Activated naive CD8-positive, alpha-beta T cell treated with anti-CD3 and anti-CD28 coated beads for 36 hours (primary cell): ENCODE measurements at regions not wholly inside any gene's neighbourhood (a gene's known extent, or its start where the extent isn't known, plus 50 kb on each side); places are given as distances from the start of the nearest gene placed in this dataset.

Experiments
- DNase-seq: peaks from one replicate; pipeline ENCODE4 v3.0.0; 2021
- H3K27ac Mint-ChIP-seq: one replicate; pipeline ENCODE4 v1.8.0; 2022; ENCODE audit warnings: mild to moderate bottlenecking, moderate library complexity, mixed read lengths
- H3K27me3 Mint-ChIP-seq: one replicate; pipeline ENCODE4 v1.8.0; 2022; ENCODE audit warnings: mild to moderate bottlenecking, mixed read lengths
- H3K36me3 Mint-ChIP-seq: one replicate; pipeline ENCODE4 v1.8.0; 2021; ENCODE audit warnings: mild to moderate bottlenecking, mixed read lengths
- H3K4me1 Mint-ChIP-seq: one replicate; pipeline ENCODE4 v1.8.0; 2021; ENCODE audit warnings: mixed read lengths
- H3K4me3 Mint-ChIP-seq: one replicate; pipeline ENCODE4 v1.8.0; 2022; ENCODE audit warnings: mild to moderate bottlenecking, moderate library complexity, mixed read lengths
- H3K9me3 Mint-ChIP-seq: one replicate; pipeline ENCODE4 v1.8.0; 2022; ENCODE audit warnings: mixed read lengths

- H3K4me1 Mint-ChIP-seq, result no peaks in the 10 kb centered on the region
- no peaks in the 10 kb centered on the region for H3K36me3 Mint-ChIP-seq
- no peak overlapping the region for H3K27ac Mint-ChIP-seq
- no peaks in the 10 kb centered on the region for H3K9me3 Mint-ChIP-seq
- no peak overlapping the region for H3K4me3 Mint-ChIP-seq
- no peak for DNase-seq
- H3K27me3 Mint-ChIP-seq, result no peaks in the 10 kb centered on the region
These were observed 291.6 kb upstream of the HDAC4 start for GRCh38 chr2:239692362-239692851.

- Mint-ChIP-seq H3K4me3 (no peak overlapping the region), H3K27me3 (no peaks in the 10 kb centered on the region), H3K9me3 (no peaks in the 10 kb centered on the region), H3K4me1 (no peaks in the 10 kb centered on the region), H3K36me3 (no peaks in the 10 kb centered on the region), H3K27ac (no peak overlapping the region)
- no peak for DNase-seq
These were observed 290.9 kb upstream of the HDAC4 start for GRCh38 chr2:239691720-239692119.

- no peak overlapping the region for H3K27ac Mint-ChIP-seq
- DNase-seq, result no peak
- no peaks in the 10 kb centered on the region for H3K9me3 Mint-ChIP-seq
- no peak overlapping the region for H3K4me3 Mint-ChIP-seq
- no peaks in the 10 kb centered on the region for H3K4me1 Mint-ChIP-seq
- H3K27me3 Mint-ChIP-seq, result no peaks in the 10 kb centered on the region
- no peaks in the 10 kb centered on the region for H3K36me3 Mint-ChIP-seq
These were observed 290.1 kb upstream of the HDAC4 start for GRCh38 chr2:239690651-239691631.

GRCh38 chr2:239689985-239690384 is 289.2 kb upstream of the HDAC4 start:
- H3K4me3 Mint-ChIP-seq, result no peak overlapping the region
- H3K27me3 Mint-ChIP-seq, result no peaks in the 10 kb centered on the region
- H3K9me3 Mint-ChIP-seq, result no peaks in the 10 kb centered on the region
- no peaks in the 10 kb centered on the region for H3K4me1 Mint-ChIP-seq
- no peak overlapping the region for H3K27ac Mint-ChIP-seq
- no peak for DNase-seq
- no peaks in the 10 kb centered on the region for H3K36me3 Mint-ChIP-seq

- Mint-ChIP-seq H3K27me3 (peaks cover 2% of the 10 kb centered on the region), H3K9me3 (no peaks in the 10 kb centered on the region), H3K27ac (no peak overlapping the region)
These were observed 288.6 kb upstream of the HDAC4 start for GRCh38 chr2:239689410-239689809.

GRCh38 chr2:239688840-239689239 is 288.0 kb upstream of the HDAC4 start:
- Mint-ChIP-seq H3K4me1 (no peaks in the 10 kb centered on the region), H3K27ac (no peak overlapping the region), H3K4me3 (no peak overlapping the region), H3K36me3 (no peaks in the 10 kb centered on the region), H3K27me3 (peaks cover 5% of the 10 kb centered on the region), H3K9me3 (no peaks in the 10 kb centered on the region)
- no peak for DNase-seq

More at GRCh38 chr2:239689410-239689809, 288.6 kb upstream of the HDAC4 start:
- DNase-seq, result no peak
- H3K4me3 Mint-ChIP-seq, result no peak overlapping the region
- no peaks in the 10 kb centered on the region for H3K4me1 Mint-ChIP-seq
- H3K36me3 Mint-ChIP-seq, result no peaks in the 10 kb centered on the region

GRCh38 chr2:239688122-239688681 is 287.4 kb upstream of the HDAC4 start:
- Mint-ChIP-seq H3K36me3 (no peaks in the 10 kb centered on the region), H3K27ac (no peak overlapping the region), H3K27me3 (peaks cover 7% of the 10 kb centered on the region), H3K9me3 (no peaks in the 10 kb centered on the region), H3K4me1 (no peaks in the 10 kb centered on the region), H3K4me3 (no peak overlapping the region)
- no peak for DNase-seq

GRCh38 chr2:239687441-239687840 is 286.6 kb upstream of the HDAC4 start:
- peaks cover 2% of the 10 kb centered on the region for H3K9me3 Mint-ChIP-seq
- H3K27ac Mint-ChIP-seq, result no peak overlapping the region
- DNase-seq, result no peak
- no peak overlapping the region for H3K4me3 Mint-ChIP-seq
- H3K4me1 Mint-ChIP-seq, result no peaks in the 10 kb centered on the region
- peaks cover 14% of the 10 kb centered on the region for H3K27me3 Mint-ChIP-seq
- no peaks in the 10 kb centered on the region for H3K36me3 Mint-ChIP-seq

GRCh38 chr2:239685965-239686364 is 285.1 kb upstream of the HDAC4 start:
- DNase-seq, result no peak
- no peaks in the 10 kb centered on the region for H3K36me3 Mint-ChIP-seq
- peaks cover 3% of the 10 kb centered on the region for H3K9me3 Mint-ChIP-seq
- peaks cover 19% of the 10 kb centered on the region for H3K27me3 Mint-ChIP-seq
- H3K27ac Mint-ChIP-seq, result no peak overlapping the region
- H3K4me3 Mint-ChIP-seq, result no peak overlapping the region
- H3K4me1 Mint-ChIP-seq, result no peaks in the 10 kb centered on the region

- Mint-ChIP-seq H3K27ac (no peak overlapping the region), H3K9me3 (peaks cover 3% of the 10 kb centered on the region), H3K27me3 (peaks cover 19% of the 10 kb centered on the region), H3K36me3 (no peaks in the 10 kb centered on the region), H3K4me1 (no peaks in the 10 kb centered on the region), H3K4me3 (no peak overlapping the region)
- DNase-seq, result no peak
These were observed 284.7 kb upstream of the HDAC4 start for GRCh38 chr2:239685556-239685955.

GRCh38 chr2:239684996-239685395 is 284.2 kb upstream of the HDAC4 start:
- no peak overlapping the region for H3K4me3 Mint-ChIP-seq
- no peaks in the 10 kb centered on the region for H3K4me1 Mint-ChIP-seq
- H3K27me3 Mint-ChIP-seq, result peaks cover 19% of the 10 kb centered on the region
- DNase-seq, result no peak
- H3K27ac Mint-ChIP-seq, result no peak overlapping the region
- H3K9me3 Mint-ChIP-seq, result peaks cover 3% of the 10 kb centered on the region
- H3K36me3 Mint-ChIP-seq, result no peaks in the 10 kb centered on the region

- Mint-ChIP-seq H3K36me3 (no peaks in the 10 kb centered on the region), H3K27me3 (peaks cover 19% of the 10 kb centered on the region), H3K27ac (no peak overlapping the region), H3K4me3 (no peak overlapping the region), H3K9me3 (peaks cover 3% of the 10 kb centered on the region), H3K4me1 (no peaks in the 10 kb centered on the region)
- DNase-seq, result no peak
These were observed 283.5 kb upstream of the HDAC4 start for GRCh38 chr2:239684271-239684810.

GRCh38 chr2:239682518-239682917 is 281.7 kb upstream of the HDAC4 start:
- no peak overlapping the region for H3K4me3 Mint-ChIP-seq
- no peak overlapping the region for H3K27ac Mint-ChIP-seq
- DNase-seq, result no peak
- H3K4me1 Mint-ChIP-seq, result no peaks in the 10 kb centered on the region
- peaks cover 3% of the 10 kb centered on the region for H3K9me3 Mint-ChIP-seq
- peaks cover 19% of the 10 kb centered on the region for H3K27me3 Mint-ChIP-seq
- H3K36me3 Mint-ChIP-seq, result no peaks in the 10 kb centered on the region

GRCh38 chr2:239679755-239680154 is 278.9 kb upstream of the HDAC4 start:
- no peak overlapping the region for H3K4me3 Mint-ChIP-seq

GRCh38 chr2:239678666-239679296 is 278.0 kb upstream of the HDAC4 start:
- Mint-ChIP-seq H3K4me3 (no peak overlapping the region), H3K9me3 (peaks cover 3% of the 10 kb centered on the region), H3K4me1 (no peaks in the 10 kb centered on the region), H3K27ac (no peak overlapping the region), H3K36me3 (no peaks in the 10 kb centered on the region), H3K27me3 (peaks cover 14% of the 10 kb centered on the region)
- no peak for DNase-seq

More at GRCh38 chr2:239679755-239680154, 278.9 kb upstream of the HDAC4 start:
- DNase-seq, result no peak
- no peaks in the 10 kb centered on the region for H3K36me3 Mint-ChIP-seq
- peaks cover 3% of the 10 kb centered on the region for H3K9me3 Mint-ChIP-seq
- H3K27ac Mint-ChIP-seq, result no peak overlapping the region
- no peaks in the 10 kb centered on the region for H3K4me1 Mint-ChIP-seq
- H3K27me3 Mint-ChIP-seq, result peaks cover 19% of the 10 kb centered on the region
